OCI-LY1 (cell line): ENCODE measurements at regions not wholly inside any gene's neighbourhood (a gene's known extent, or its start where the extent isn't known, plus 50 kb on each side); places are given as distances from the start of the nearest gene placed in this dataset.

ENCODE experiments used
- H2AFZ ChIP-seq: fragments of 200-600 bp; sonication (generic), shearing (Covaris generic); 2 replicates; pipeline ENCODE4 v1.6.0; 2014; ENCODE audit warnings: antibody characterized with exemption, mild to moderate bottlenecking, low read length
- H3F3A ChIP-seq: fragments of 200-600 bp; sonication (generic), shearing (Covaris generic); 2 replicates; pipeline ENCODE4 v1.6.0; 2014; ENCODE audit warnings: mild to moderate bottlenecking, antibody characterized with exemption, low read length, moderate library complexity; ENCODE audit not compliant: insufficient read depth
- H3K27ac ChIP-seq: fragments of 200-600 bp; sonication (generic); 2 replicates; pipeline ENCODE4 v1.5.1; 2014; ENCODE audit warnings: low read length, mixed run types, mild to moderate bottlenecking, low read depth; ENCODE audit not compliant: poor library complexity, severe bottlenecking
- H3K27me3 ChIP-seq: fragments of 200-600 bp; sonication (generic); 2 replicates; pipeline ENCODE4 v1.6.0; 2014; ENCODE audit warnings: antibody characterized with exemption, mild to moderate bottlenecking, low read length, moderate library complexity; ENCODE audit not compliant: insufficient read depth
- H3K36me3 ChIP-seq: fragments of 200-600 bp; sonication (generic); 2 replicates; pipeline ENCODE4 v1.6.1; 2014; ENCODE audit warnings: mild to moderate bottlenecking, antibody characterized with exemption, low read length, moderate library complexity, mixed read lengths; ENCODE audit not compliant: insufficient read depth
- H3K4me1 ChIP-seq: fragments of 200-600 bp; sonication (generic); 2 replicates; pipeline ENCODE4 v1.5.1; 2014; ENCODE audit warnings: mild to moderate bottlenecking, low read length, moderate library complexity; ENCODE audit not compliant: insufficient read depth, severe bottlenecking
- H3K4me2 ChIP-seq: fragments of 200-600 bp; sonication (generic), shearing (Covaris generic); 2 replicates; pipeline ENCODE4 v1.6.1; 2014; ENCODE audit warnings: low read length
- H3K4me3 ChIP-seq: fragments of 200-600 bp; sonication (generic); 2 replicates; pipeline ENCODE4 v1.5.1; 2014; ENCODE audit warnings: low read length, low read depth, mild to moderate bottlenecking, mixed read lengths; ENCODE audit not compliant: poor library complexity, severe bottlenecking
- H3K79me2 ChIP-seq: fragments of 200-600 bp; shearing (Covaris generic); 2 replicates; pipeline ENCODE4 v1.6.1; 2016; ENCODE audit warnings: mixed run types, low read length, mixed read lengths; ENCODE audit not compliant: insufficient read depth
- H3K9ac ChIP-seq: fragments of 200-600 bp; sonication (generic), shearing (Covaris generic); 2 replicates; pipeline ENCODE4 v1.6.1; 2014; ENCODE audit warnings: mild to moderate bottlenecking, low read length, mixed read lengths
- H3K9me2 ChIP-seq: fragments of 200-600 bp; sonication (generic), shearing (Covaris generic); 2 replicates; pipeline ENCODE4 v1.6.1; 2014; ENCODE audit warnings: low read depth, mild to moderate bottlenecking, low read length, mixed read lengths
- H3K9me3 ChIP-seq: fragments of 200-600 bp; shearing (Covaris generic); 2 replicates; pipeline ENCODE4 v1.6.1; 2014; ENCODE audit warnings: low read length, mixed read lengths
- H4K20me1 ChIP-seq: fragments of 200-600 bp; sonication (generic), shearing (Covaris generic); 2 replicates; pipeline ENCODE4 v1.6.0; 2016; ENCODE audit warnings: mild to moderate bottlenecking, low read length; ENCODE audit not compliant: insufficient read depth
- EZH2 ChIP-seq: fragments of 200-600 bp; sonication (generic), shearing (Covaris generic); IDR thresholded peaks from 2 replicates; pipeline ENCODE4 v1.8.0; 2017; ENCODE audit warnings: borderline replicate concordance, mixed run types, mild to moderate bottlenecking, antibody characterized with exemption, low read length, moderate library complexity, mixed read lengths
- TF ChIP-seq, protein P1 (sequence below): fragments of 200-600 bp; sonication (generic), shearing (Covaris generic); IDR thresholded peaks from 2 replicates; pipeline ENCODE4 v1.5.1; 2017; ENCODE audit warnings: mild to moderate bottlenecking, antibody characterized with exemption, low read length, moderate library complexity, mixed read lengths

DNA sequence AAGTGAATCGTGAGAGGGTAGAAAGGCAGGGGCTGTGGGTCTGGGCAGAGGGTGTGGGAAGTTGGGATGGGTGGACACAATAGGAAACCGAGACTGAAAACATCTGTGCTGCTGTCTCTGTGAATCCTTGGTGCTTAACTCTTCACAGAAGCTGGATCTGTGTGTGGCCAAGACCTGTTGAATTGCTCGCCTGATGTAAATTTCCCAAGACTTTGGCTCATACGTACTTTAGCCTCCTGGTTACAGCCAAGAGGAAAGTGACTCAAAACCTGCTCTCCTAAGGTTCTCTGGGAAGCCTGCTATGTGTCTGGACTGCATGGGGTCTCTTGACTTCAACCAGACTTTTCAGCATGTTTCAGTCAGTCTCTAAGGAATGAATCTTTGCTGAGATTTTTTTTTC, 270.3 kb downstream of the RWDD3 start:
- H3K79me2 ChIP-seq: no peaks in the 10 kb centered on the region
- H2AFZ ChIP-seq: no peak overlapping the region
- H3K36me3 ChIP-seq: no peaks in the 10 kb centered on the region
- no peaks in the 10 kb centered on the region for H3K4me1 ChIP-seq
- no peaks in the 10 kb centered on the region for H4K20me1 ChIP-seq
- no peaks in the 10 kb centered on the region for H3K9me3 ChIP-seq
- no peak overlapping the region for H3K4me3 ChIP-seq
- H3F3A ChIP-seq: no peaks in the 10 kb centered on the region
- H3K9me2 ChIP-seq: no peaks in the 10 kb centered on the region
- TF ChIP-seq, protein P1, sequence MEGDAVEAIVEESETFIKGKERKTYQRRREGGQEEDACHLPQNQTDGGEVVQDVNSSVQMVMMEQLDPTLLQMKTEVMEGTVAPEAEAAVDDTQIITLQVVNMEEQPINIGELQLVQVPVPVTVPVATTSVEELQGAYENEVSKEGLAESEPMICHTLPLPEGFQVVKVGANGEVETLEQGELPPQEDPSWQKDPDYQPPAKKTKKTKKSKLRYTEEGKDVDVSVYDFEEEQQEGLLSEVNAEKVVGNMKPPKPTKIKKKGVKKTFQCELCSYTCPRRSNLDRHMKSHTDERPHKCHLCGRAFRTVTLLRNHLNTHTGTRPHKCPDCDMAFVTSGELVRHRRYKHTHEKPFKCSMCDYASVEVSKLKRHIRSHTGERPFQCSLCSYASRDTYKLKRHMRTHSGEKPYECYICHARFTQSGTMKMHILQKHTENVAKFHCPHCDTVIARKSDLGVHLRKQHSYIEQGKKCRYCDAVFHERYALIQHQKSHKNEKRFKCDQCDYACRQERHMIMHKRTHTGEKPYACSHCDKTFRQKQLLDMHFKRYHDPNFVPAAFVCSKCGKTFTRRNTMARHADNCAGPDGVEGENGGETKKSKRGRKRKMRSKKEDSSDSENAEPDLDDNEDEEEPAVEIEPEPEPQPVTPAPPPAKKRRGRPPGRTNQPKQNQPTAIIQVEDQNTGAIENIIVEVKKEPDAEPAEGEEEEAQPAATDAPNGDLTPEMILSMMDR: no peak
- no peak for TF ChIP-seq EZH2
- no peak overlapping the region for H3K4me2 ChIP-seq
- no peak overlapping the region for H3K9ac ChIP-seq
- H3K27me3 ChIP-seq: no peaks in the 10 kb centered on the region
- H3K27ac ChIP-seq: no peak overlapping the region

DNA sequence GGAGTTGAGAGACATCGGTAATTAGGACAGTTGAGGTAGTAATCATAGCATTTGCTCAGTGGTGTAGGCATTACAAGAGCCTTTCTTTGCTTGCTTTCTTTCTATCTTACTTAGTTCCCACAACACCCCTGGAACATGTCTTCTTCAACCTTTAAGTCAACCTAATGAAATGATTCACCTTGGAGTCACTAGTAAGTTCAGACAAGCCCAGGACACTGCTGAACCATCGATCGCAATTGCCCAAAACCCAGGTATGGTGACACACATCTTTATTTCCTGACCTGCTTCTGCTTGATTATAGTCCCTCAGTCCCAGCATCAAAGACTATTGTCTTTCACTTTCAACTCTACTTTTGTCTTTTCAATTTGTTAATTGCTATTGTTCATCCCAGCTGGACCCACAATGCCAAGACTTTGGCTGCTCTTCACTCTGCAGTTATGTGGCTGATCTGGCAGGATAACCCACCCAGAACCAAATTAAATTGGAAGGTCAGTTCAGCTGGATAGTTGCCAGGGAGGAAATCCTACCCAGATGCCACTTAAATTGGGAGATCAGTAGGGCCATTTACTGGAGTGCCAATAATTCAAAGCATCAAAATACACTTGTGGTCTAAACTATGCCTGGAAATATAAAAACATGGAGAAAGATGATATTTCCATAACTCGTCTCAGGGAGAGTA, 272.9 kb downstream of the RWDD3 start:
- Histone ChIP-seq H3K9me2 (no peaks in the 10 kb centered on the region), H2AFZ (no peak overlapping the region), H3F3A (no peaks in the 10 kb centered on the region), H3K4me3 (no peak overlapping the region), H3K36me3 (no peaks in the 10 kb centered on the region), H3K4me1 (no peaks in the 10 kb centered on the region), H3K27ac (no peak overlapping the region), H3K4me2 (no peak overlapping the region), H3K27me3 (no peaks in the 10 kb centered on the region), H3K9me3 (no peaks in the 10 kb centered on the region), H4K20me1 (no peaks in the 10 kb centered on the region), H3K79me2 (no peaks in the 10 kb centered on the region), H3K9ac (no peak overlapping the region)
- TF ChIP-seq, protein P1: no peak
- no peak for TF ChIP-seq EZH2

DNA sequence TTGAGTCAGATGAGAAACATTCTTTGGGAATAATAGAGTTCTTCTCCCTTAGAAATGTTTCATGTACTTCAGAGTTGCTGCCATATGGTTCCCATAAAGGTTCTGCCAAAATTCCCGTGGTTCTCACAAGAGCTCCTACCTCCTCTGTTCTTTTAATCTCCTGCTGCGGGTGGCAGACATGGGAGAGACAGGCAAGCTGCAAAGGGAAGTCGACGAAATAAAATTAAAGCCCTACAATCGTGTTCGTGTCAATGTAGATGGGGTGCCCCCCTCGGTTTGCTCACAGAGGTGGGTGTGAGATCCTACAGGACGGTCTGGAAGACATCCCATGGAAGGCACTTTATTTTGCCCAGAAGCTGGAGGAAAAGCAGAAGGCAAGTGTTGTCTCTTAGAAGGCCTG, 276.0 kb downstream of the RWDD3 start:
- H3K9ac ChIP-seq: no peak overlapping the region
- no peaks in the 10 kb centered on the region for H3K36me3 ChIP-seq
- no peak overlapping the region for H3K4me3 ChIP-seq
- no peaks in the 10 kb centered on the region for H3F3A ChIP-seq
- no peak overlapping the region for H3K27ac ChIP-seq
- H3K9me2 ChIP-seq: no peaks in the 10 kb centered on the region
- H2AFZ ChIP-seq: no peak overlapping the region
- no peaks in the 10 kb centered on the region for H4K20me1 ChIP-seq
- no peak for TF ChIP-seq EZH2
- TF ChIP-seq, protein P1: no peak
- no peaks in the 10 kb centered on the region for H3K79me2 ChIP-seq
- H3K4me1 ChIP-seq: no peaks in the 10 kb centered on the region
- no peak overlapping the region for H3K4me2 ChIP-seq
- no peaks in the 10 kb centered on the region for H3K9me3 ChIP-seq
- H3K27me3 ChIP-seq: no peaks in the 10 kb centered on the region
